ENCODE measurements at regions not wholly inside any gene's neighbourhood (a gene's known extent, or its start where the extent isn't known, plus 50 kb on each side); places are given as distances from the start of the nearest gene placed in this dataset.

- TF ChIP-seq CTCF (optimal IDR thresholded peaks at IDR 0.05 in 1 of 3, IDR thresholded peaks at IDR 0.05 in 1 of 3, conservative IDR thresholded peaks at IDR 0.05 in 1 of 3; ENCODE audit: extremely low read depth in 1 of 3, insufficient read depth in 2 of 3, low read length in 3 of 3), result no peak
- TF ChIP-seq EZH2 (IDR thresholded peaks at IDR 0.05; ENCODE audit: low read length), result no peak
- Histone ChIP-seq H3K36me3 (ENCODE audit: control insufficient read depth in 2 of 2, extremely low read depth in 1 of 2, insufficient read depth in 2 of 2, low read length in 2 of 2) (no peaks in the 10 kb centered on the region), H3K9me1 (ENCODE audit: control insufficient read depth, extremely low read depth, insufficient read depth, low read length) (no peaks in the 10 kb centered on the region), H3K79me2 (ENCODE audit: control insufficient read depth, insufficient read depth, low read length) (no peaks in the 10 kb centered on the region), H3K4me1 (ENCODE audit: control insufficient read depth, extremely low read depth, insufficient read depth, low read length) (no peaks in the 10 kb centered on the region), H2AFZ (ENCODE audit: control insufficient read depth, low read length) (no peak overlapping the region), H3K27ac (ENCODE audit: control insufficient read depth, insufficient read depth, low read length) (no peak overlapping the region), H3K4me3 (ENCODE audit: control insufficient read depth in 2 of 3, extremely low read depth in 1 of 3, insufficient read depth in 2 of 3, low read depth in 1 of 3, low read length in 3 of 3) (no peak overlapping the region), H3K4me2 (ENCODE audit: control insufficient read depth, extremely low read depth, insufficient read depth, low read depth, low read length) (no peak overlapping the region), H3K27me3 (ENCODE audit: control insufficient read depth, extremely low read depth, insufficient read depth, low read length) (no peaks in the 10 kb centered on the region), H4K20me1 (ENCODE audit: control insufficient read depth, extremely low read depth, insufficient read depth, low read length) (no peaks in the 10 kb centered on the region), H3K9ac (ENCODE audit: control insufficient read depth, extremely low read depth, insufficient read depth, low read length) (no peak overlapping the region), H3K9me3 (ENCODE audit: control insufficient read depth, low read depth, low read length) (no peaks in the 10 kb centered on the region)
- no peak for DNase-seq (ENCODE audit: low read depth, low spot score)
- FAIRE-seq, result no peak
- dilution Hi-C loops (cut with MboI; ENCODE audit: extremely low pct_ligation_motif_present, low sequenced_read_pairs), result no loop called here
Measured at GRCh38 chr13:74838096-74838495, 643.9 kb downstream of the TBC1D4 start.

GRCh38 chr13:74836628-74837027, 645.3 kb downstream of the TBC1D4 start:
- no peaks in the 10 kb centered on the region for H3K36me3 ChIP-seq (ENCODE audit: control insufficient read depth in 2 of 2, extremely low read depth in 1 of 2, insufficient read depth in 2 of 2, low read length in 2 of 2)
- no peak overlapping the region for H3K9ac ChIP-seq (ENCODE audit: control insufficient read depth, extremely low read depth, insufficient read depth, low read length)
- no peaks in the 10 kb centered on the region for H3K9me3 ChIP-seq (ENCODE audit: control insufficient read depth, low read depth, low read length)
- no peaks in the 10 kb centered on the region for H4K20me1 ChIP-seq (ENCODE audit: control insufficient read depth, extremely low read depth, insufficient read depth, low read length)
- no peak for DNase-seq (ENCODE audit: low read depth, low spot score)
- dilution Hi-C loops (cut with MboI; ENCODE audit: extremely low pct_ligation_motif_present, low sequenced_read_pairs), result no loop called here
- H3K9me1 ChIP-seq (ENCODE audit: control insufficient read depth, extremely low read depth, insufficient read depth, low read length), result no peaks in the 10 kb centered on the region
- no peak overlapping the region for H3K27ac ChIP-seq (ENCODE audit: control insufficient read depth, insufficient read depth, low read length)
- H2AFZ ChIP-seq (ENCODE audit: control insufficient read depth, low read length), result no peak overlapping the region
- no peaks in the 10 kb centered on the region for H3K27me3 ChIP-seq (ENCODE audit: control insufficient read depth, extremely low read depth, insufficient read depth, low read length)
- no peaks in the 10 kb centered on the region for H3K79me2 ChIP-seq (ENCODE audit: control insufficient read depth, insufficient read depth, low read length)
- H3K4me2 ChIP-seq (ENCODE audit: control insufficient read depth, extremely low read depth, insufficient read depth, low read depth, low read length), result no peak overlapping the region
- H3K4me1 ChIP-seq (ENCODE audit: control insufficient read depth, extremely low read depth, insufficient read depth, low read length), result no peaks in the 10 kb centered on the region
- FAIRE-seq, result no peak
- no peak overlapping the region for H3K4me3 ChIP-seq (ENCODE audit: control insufficient read depth in 2 of 3, extremely low read depth in 1 of 3, insufficient read depth in 2 of 3, low read depth in 1 of 3, low read length in 3 of 3)
- TF ChIP-seq EZH2 (IDR thresholded peaks at IDR 0.05; ENCODE audit: low read length) (no peak), CTCF (optimal IDR thresholded peaks at IDR 0.05 in 1 of 3, IDR thresholded peaks at IDR 0.05 in 1 of 3, conservative IDR thresholded peaks at IDR 0.05 in 1 of 3; ENCODE audit: extremely low read depth in 1 of 3, insufficient read depth in 2 of 3, low read length in 3 of 3) (no peak)
